Nephron (organoid): ENCODE measurements at regions not wholly inside any gene's neighbourhood (a gene's known extent, or its start where the extent isn't known, plus 50 kb on each side); places are given as distances from the start of the nearest gene placed in this dataset.
A peak's percentile ranks its signal among the peaks of the same experiment; 100 is the strongest.

ENCODE experiments used
- H3K27ac Mint-ChIP-seq, 3 experiments: 2 replicates each; pipeline ENCODE4 v1.8.0; 2020; ENCODE audit warnings: mixed read lengths in 3 of 3, mild to moderate bottlenecking in 2 of 3, moderate library complexity in 1 of 3
- H3K27me3 Mint-ChIP-seq: 2 replicates; pipeline ENCODE4 v1.8.0; 2021; ENCODE audit warnings: low read depth, mild to moderate bottlenecking, moderate library complexity, mixed read lengths
- H3K36me3 Mint-ChIP-seq: 2 replicates; pipeline ENCODE4 v1.8.0; 2020; ENCODE audit warnings: low read depth, mixed read lengths
- H3K4me1 Mint-ChIP-seq: 2 replicates; pipeline ENCODE4 v1.8.0; 2020; ENCODE audit warnings: mixed read lengths
- H3K4me3 Mint-ChIP-seq, 3 experiments: 2 replicates each; pipeline ENCODE4 v1.8.0; 2020; ENCODE audit warnings: mild to moderate bottlenecking in 3 of 3, mixed read lengths in 3 of 3, moderate library complexity in 2 of 3
- H3K9me3 Mint-ChIP-seq: 2 replicates; pipeline ENCODE4 v1.8.0; 2020; ENCODE audit warnings: mixed read lengths
- CTCF ChIP-seq, 3 experiments: fragments of 200-600 bp; sonication (generic); IDR thresholded peaks; one replicate each; pipeline ENCODE4 v1.5.0; 2021; ENCODE audit warnings: antibody characterized with exemption in 3 of 3; ENCODE audit not compliant: unreplicated experiment in 3 of 3

GRCh38 chr13:32938907-32939306 is 77.3 kb upstream of the KL start:
- Mint-ChIP-seq H3K27ac (no peak overlapping the region), H3K4me1 (peaks cover 24% of the 10 kb centered on the region), H3K9me3 (peaks cover 14% of the 10 kb centered on the region), H3K36me3 (no peaks in the 10 kb centered on the region), H3K27me3 (no peaks in the 10 kb centered on the region), H3K4me3 (no peak overlapping the region)
- TF ChIP-seq CTCF (IDR thresholded peaks at IDR 0.05; ENCODE audit: unreplicated experiment in 3 of 3): no peak

GRCh38 chr13:32940601-32941000 is 75.6 kb upstream of the KL start:
- peak overlapping the region; percentile 91 to 96 (median 95) for H3K27ac Mint-ChIP-seq
- no peak for TF ChIP-seq CTCF (IDR thresholded peaks at IDR 0.05; ENCODE audit: unreplicated experiment in 3 of 3)
- peak overlapping the region in 2 of 3 experiments; percentile 7 to 53 for H3K4me3 Mint-ChIP-seq
- H3K4me1 Mint-ChIP-seq: peaks cover 24% of the 10 kb centered on the region
- no peaks in the 10 kb centered on the region for H3K36me3 Mint-ChIP-seq
- H3K27me3 Mint-ChIP-seq: no peaks in the 10 kb centered on the region
- peaks cover 25% of the 10 kb centered on the region for H3K9me3 Mint-ChIP-seq

- Mint-ChIP-seq H3K9me3 (peaks cover 27% of the 10 kb centered on the region), H3K4me1 (peaks cover 24% of the 10 kb centered on the region), H3K36me3 (no peaks in the 10 kb centered on the region), H3K27ac (peak overlapping the region; percentile 91 to 96 (median 95)), H3K27me3 (no peaks in the 10 kb centered on the region), H3K4me3 (no peak overlapping the region)
- TF ChIP-seq CTCF (IDR thresholded peaks at IDR 0.05; ENCODE audit: unreplicated experiment in 3 of 3): no peak
These were observed 74.9 kb upstream of the KL start for GRCh38 chr13:32941368-32941767.

DNA sequence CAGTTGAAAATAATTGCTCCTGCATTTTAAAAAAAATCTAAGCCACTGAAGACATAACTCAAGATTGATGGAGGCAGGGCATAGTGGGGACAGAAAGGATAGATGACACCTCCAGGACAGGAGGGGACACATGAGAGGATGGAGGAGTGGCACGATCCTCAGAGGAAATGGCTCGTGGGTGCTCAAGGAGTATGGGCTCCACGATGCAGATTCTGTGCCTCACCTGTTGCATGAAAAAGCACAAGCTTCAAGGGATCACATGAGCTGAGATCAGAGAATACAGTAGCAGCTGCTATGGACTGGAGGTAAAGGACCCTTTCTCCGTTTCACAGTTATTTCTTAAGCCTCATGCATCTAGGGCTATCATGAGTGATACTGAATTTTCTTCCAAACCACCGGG is 69.7 kb upstream of the KL start:
- no peak overlapping the region for H3K27ac Mint-ChIP-seq
- no peak for TF ChIP-seq CTCF (IDR thresholded peaks at IDR 0.05; ENCODE audit: unreplicated experiment in 3 of 3)
- peaks cover 17% of the 10 kb centered on the region for H3K9me3 Mint-ChIP-seq
- no peaks in the 10 kb centered on the region for H3K27me3 Mint-ChIP-seq
- peaks cover 7% of the 10 kb centered on the region for H3K4me1 Mint-ChIP-seq
- no peaks in the 10 kb centered on the region for H3K36me3 Mint-ChIP-seq
- no peak overlapping the region for H3K4me3 Mint-ChIP-seq

- no peaks in the 10 kb centered on the region for H3K27me3 Mint-ChIP-seq
- no peaks in the 10 kb centered on the region for H3K36me3 Mint-ChIP-seq
- peaks cover 5% of the 10 kb centered on the region for H3K4me1 Mint-ChIP-seq
- peak overlapping the region in 1 of 3 experiments; percentile 2 for H3K27ac Mint-ChIP-seq
- peaks cover 13% of the 10 kb centered on the region for H3K9me3 Mint-ChIP-seq
- TF ChIP-seq CTCF (IDR thresholded peaks at IDR 0.05; ENCODE audit: unreplicated experiment in 3 of 3): no peak
- no peak overlapping the region for H3K4me3 Mint-ChIP-seq
These were observed 68.6 kb upstream of the KL start for GRCh38 chr13:32947411-32948276.

DNA sequence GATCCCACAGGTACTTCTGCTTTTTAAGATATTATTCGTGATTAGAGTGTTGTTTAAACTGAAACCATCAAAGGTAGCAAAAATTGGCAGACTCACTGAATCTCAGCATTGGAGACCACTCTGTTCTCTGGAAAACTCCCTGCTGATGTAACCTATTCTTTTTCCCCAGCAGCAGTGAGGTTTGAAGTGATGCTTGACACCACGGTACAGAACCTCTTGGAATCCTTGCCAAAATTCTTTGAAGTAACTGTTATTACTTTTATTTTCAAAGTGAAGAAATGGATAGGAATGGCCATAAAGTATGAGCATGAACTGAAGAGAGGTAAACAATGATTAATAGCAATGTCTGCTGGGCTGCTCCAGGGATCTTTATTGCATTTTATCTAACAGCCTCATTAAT is 66.4 kb upstream of the KL start:
- Mint-ChIP-seq H3K36me3 (no peaks in the 10 kb centered on the region), H3K27ac (no peak overlapping the region), H3K4me3 (no peak overlapping the region), H3K4me1 (peaks cover 5% of the 10 kb centered on the region), H3K9me3 (peaks cover 10% of the 10 kb centered on the region), H3K27me3 (no peaks in the 10 kb centered on the region)
- TF ChIP-seq CTCF (IDR thresholded peaks at IDR 0.05; ENCODE audit: unreplicated experiment in 3 of 3): no peak
